Endodermal cell (in vitro differentiated cells): ENCODE measurements at regions not wholly inside any gene's neighbourhood (a gene's known extent, or its start where the extent isn't known, plus 50 kb on each side); places are given as distances from the start of the nearest gene placed in this dataset.
A peak's percentile ranks its signal among the peaks of the same experiment; 100 is the strongest.

Source experiments
- DNase-seq: peaks from one replicate; pipeline ENCODE4 v3.0.0-alpha.2; 2017
- H3K27ac ChIP-seq: 2 replicates; pipeline ENCODE4 v1.5.1; 2013; ENCODE audit warnings: mild to moderate bottlenecking, low read depth, low read length, moderate library complexity
- H3K27me3 ChIP-seq: 2 replicates; pipeline ENCODE4 v1.6.1; 2013; ENCODE audit warnings: mild to moderate bottlenecking, low read length, moderate library complexity; ENCODE audit not compliant: insufficient read depth, control insufficient read depth, poor library complexity, severe bottlenecking
- H3K36me3 ChIP-seq: 2 replicates; pipeline ENCODE4 v1.7.0; 2013; ENCODE audit warnings: mild to moderate bottlenecking, low read length, moderate library complexity; ENCODE audit not compliant: control insufficient read depth, insufficient read depth
- H3K4me1 ChIP-seq: one replicate; pipeline ENCODE4 v1.7.0; 2013; ENCODE audit warnings: low read length; ENCODE audit not compliant: control insufficient read depth, insufficient read depth
- H3K4me3 ChIP-seq: 2 replicates; pipeline ENCODE4 v1.5.1; 2013; ENCODE audit warnings: mild to moderate bottlenecking, low read length, moderate library complexity
- H3K9ac ChIP-seq: 2 replicates; pipeline ENCODE4 v1.6.1; 2013; ENCODE audit warnings: mild to moderate bottlenecking, low read length, moderate library complexity; ENCODE audit not compliant: poor library complexity, severe bottlenecking; ENCODE audit errors: extremely low read depth
- H3K9me3 ChIP-seq: 2 replicates; pipeline ENCODE4 v1.6.1; 2013; ENCODE audit warnings: mild to moderate bottlenecking, low read length, moderate library complexity; ENCODE audit not compliant: control insufficient read depth
- H3K27ac Mint-ChIP-seq: 2 replicates; pipeline ENCODE4 v1.8.0; 2020; ENCODE audit warnings: mixed read lengths
- H3K27me3 Mint-ChIP-seq: 2 replicates; pipeline ENCODE4 v1.8.0; 2021; ENCODE audit warnings: mild to moderate bottlenecking, mixed read lengths; ENCODE audit not compliant: insufficient read depth
- H3K36me3 Mint-ChIP-seq: 2 replicates; pipeline ENCODE4 v1.8.0; 2020; ENCODE audit warnings: low read depth, mixed read lengths
- H3K4me1 Mint-ChIP-seq: 2 replicates; pipeline ENCODE4 v1.8.0; 2020; ENCODE audit warnings: mixed read lengths
- H3K4me3 Mint-ChIP-seq: 2 replicates; pipeline ENCODE4 v1.8.0; 2020; ENCODE audit warnings: mild to moderate bottlenecking, moderate library complexity, mixed read lengths
- H3K9me3 Mint-ChIP-seq: 2 replicates; pipeline ENCODE4 v1.8.0; 2020; ENCODE audit warnings: mild to moderate bottlenecking, mixed read lengths
- CTCF ChIP-seq: fragments of 200-600 bp; sonication (generic); conservative IDR thresholded peaks from 2 replicates; pipeline ENCODE4 v1.5.0; 2021; ENCODE audit warnings: antibody characterized with exemption, mild to moderate bottlenecking
- WGBS, 2 experiments: methylation state at CpG; one replicate each; pipeline versions ENCODE4 v1.1.5 to v1.1.7; 2013; ENCODE audit warnings: missing lambda C conversion rate in 2 of 2, mixed read lengths in 1 of 2; ENCODE audit not compliant: insufficient coverage in 1 of 2, insufficient read length in 1 of 2; 5-methylcytosine and 5-hydroxymethylcytosine counted together

- Histone ChIP-seq H3K9ac (no peak overlapping the region), H3K4me1 (no peaks in the 10 kb centered on the region), H3K27me3 (peaks cover 31% of the 10 kb centered on the region), H3K36me3 (no peaks in the 10 kb centered on the region), H3K4me3 (no peak overlapping the region), H3K27ac (no peak overlapping the region), H3K9me3 (no peaks in the 10 kb centered on the region)
- peak; percentile 38 for DNase-seq
- H3K27me3 Mint-ChIP-seq, result peaks cover 24% of the 10 kb centered on the region
- H3K4me1 Mint-ChIP-seq, result peaks cover 8% of the 10 kb centered on the region
- no peak overlapping the region for H3K4me3 Mint-ChIP-seq
- no peaks in the 10 kb centered on the region for H3K36me3 Mint-ChIP-seq
- WGBS, 2 experiments, result 92% methylated on average over 7 of the region's 7 CpGs; no CpG with 5 or more reads in 1 of the 2 experiments
- H3K27ac Mint-ChIP-seq, result no peak overlapping the region
- TF ChIP-seq CTCF, result no peak
- H3K9me3 Mint-ChIP-seq, result peaks cover 8% of the 10 kb centered on the region
These were observed 393.2 kb upstream of the PODXL start for GRCh38 chr7:131949659-131950058.

GRCh38 chr7:131948434-131949053 is 392.1 kb upstream of the PODXL start:
- H3K9me3 Mint-ChIP-seq, result peaks cover 8% of the 10 kb centered on the region
- H3K27me3 Mint-ChIP-seq, result peaks cover 35% of the 10 kb centered on the region
- peaks cover 41% of the 10 kb centered on the region for H3K27me3 ChIP-seq
- H3K27ac Mint-ChIP-seq, result no peak overlapping the region
- H3K36me3 Mint-ChIP-seq, result no peaks in the 10 kb centered on the region
- H3K4me1 ChIP-seq, result no peaks in the 10 kb centered on the region
- no peak for TF ChIP-seq CTCF
- no peaks in the 10 kb centered on the region for H3K36me3 ChIP-seq
- peaks cover 8% of the 10 kb centered on the region for H3K4me1 Mint-ChIP-seq
- H3K27ac ChIP-seq, result no peak overlapping the region
- H3K4me3 ChIP-seq, result no peak overlapping the region
- H3K4me3 Mint-ChIP-seq, result no peak overlapping the region
- H3K9ac ChIP-seq, result no peak overlapping the region
- peak; percentile 61 for DNase-seq
- 77 to 78% methylated on average over 5 to 6 of the region's 6 CpGs for WGBS, 2 experiments
- no peaks in the 10 kb centered on the region for H3K9me3 ChIP-seq

GRCh38 chr7:131947661-131948060 is 391.2 kb upstream of the PODXL start:
- H3K4me1 Mint-ChIP-seq, result peaks cover 8% of the 10 kb centered on the region
- Histone ChIP-seq H3K4me1 (no peaks in the 10 kb centered on the region), H3K9me3 (peaks cover under 1% of the 10 kb centered on the region), H3K4me3 (no peak overlapping the region), H3K27ac (no peak overlapping the region), H3K9ac (no peak overlapping the region), H3K27me3 (peaks cover 41% of the 10 kb centered on the region), H3K36me3 (no peaks in the 10 kb centered on the region)
- DNase-seq, result peak; percentile 8
- WGBS, 2 experiments, result 96 to 100% methylated on average over 1 of the region's 1 CpG
- no peak for TF ChIP-seq CTCF
- H3K36me3 Mint-ChIP-seq, result no peaks in the 10 kb centered on the region
- H3K4me3 Mint-ChIP-seq, result no peak overlapping the region
- H3K9me3 Mint-ChIP-seq, result peaks cover 8% of the 10 kb centered on the region
- H3K27me3 Mint-ChIP-seq, result peaks cover 38% of the 10 kb centered on the region
- H3K27ac Mint-ChIP-seq, result no peak overlapping the region
